RPMI7951 (cell line): ENCODE measurements at regions not wholly inside any gene's neighbourhood (a gene's known extent, or its start where the extent isn't known, plus 50 kb on each side); places are given as distances from the start of the nearest gene placed in this dataset.

ENCODE experiments used
- DNase-seq: peaks from one replicate; pipeline ENCODE4 v3.0.0-alpha.2; 2012; ENCODE audit warnings: low read depth

DNA sequence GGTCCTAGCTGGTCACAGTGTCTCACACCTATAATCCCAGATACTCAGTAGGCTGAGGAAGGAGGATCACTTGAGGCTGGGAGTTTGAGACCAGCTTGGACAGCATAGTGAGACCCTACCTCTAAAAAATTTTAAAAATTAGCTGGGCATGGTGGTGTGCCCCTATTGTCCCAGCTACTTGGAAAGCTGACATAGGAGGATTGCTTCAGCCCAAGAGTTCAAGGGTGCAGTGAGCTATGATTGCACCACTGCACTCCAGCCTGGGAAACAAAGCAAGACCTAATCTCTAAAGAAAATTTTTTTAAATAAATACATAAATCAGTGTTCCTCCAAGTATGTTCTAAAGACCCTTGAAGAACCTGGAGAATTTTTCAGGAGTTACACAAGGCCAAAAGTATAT, 50.6 kb upstream of the GNAO1 start:
- no peak for DNase-seq

- peak; percentile 29 for DNase-seq
Observed at GRCh38 chr16:56137269-56137668, 54.0 kb upstream of the GNAO1 start.

GRCh38 chr16:56136256-56136655, 55.0 kb upstream of the GNAO1 start:
- DNase-seq, result no peak

GRCh38 chr16:56134790-56135189, 56.5 kb upstream of the GNAO1 start:
- DNase-seq, result no peak

DNA sequence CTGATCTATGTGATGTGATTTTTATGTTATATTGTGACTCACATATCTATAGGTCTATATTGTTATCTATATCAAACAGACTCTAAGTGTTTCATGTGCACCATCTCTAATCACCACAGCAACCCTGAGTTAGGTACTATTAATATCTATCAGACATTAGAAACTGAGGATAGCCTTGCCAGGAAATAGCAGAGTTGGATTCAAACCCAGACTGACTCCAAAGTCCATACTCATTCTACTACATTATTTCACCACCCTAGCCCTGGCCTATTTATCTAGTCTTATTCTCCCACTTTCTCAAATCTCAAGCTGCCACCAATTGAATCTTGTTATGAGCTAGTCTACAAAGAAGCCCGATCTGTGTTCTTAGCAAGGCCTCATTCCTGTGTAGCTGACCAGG, 65.4 kb upstream of the GNAO1 start:
- DNase-seq, result no peak

- no peak for DNase-seq
Observed at GRCh38 chr16:56122251-56122650, 69.0 kb upstream of the GNAO1 start.

DNA sequence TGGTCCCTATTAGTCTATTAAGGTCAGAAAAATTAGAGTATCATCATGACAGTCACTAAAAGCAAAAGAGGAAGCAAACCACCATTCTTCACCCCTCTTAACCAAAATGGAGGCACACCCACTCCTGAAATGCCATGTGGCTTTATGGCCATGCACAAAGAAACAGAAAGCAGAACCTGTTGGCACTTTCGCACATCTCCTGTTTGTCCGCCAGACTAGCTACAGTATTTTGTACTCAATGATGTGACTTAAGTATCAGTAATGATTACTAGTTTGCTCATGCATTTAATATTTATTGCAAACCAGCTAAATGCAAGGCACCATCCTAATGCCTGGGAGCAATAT, 70.2 kb upstream of the GNAO1 start:
- no peak for DNase-seq

- DNase-seq, result no peak
Observed at GRCh38 chr16:56120447-56121155, 70.7 kb upstream of the GNAO1 start.

- no peak for DNase-seq
Observed at GRCh38 chr16:56119133-56119532, 72.2 kb upstream of the GNAO1 start.

DNA sequence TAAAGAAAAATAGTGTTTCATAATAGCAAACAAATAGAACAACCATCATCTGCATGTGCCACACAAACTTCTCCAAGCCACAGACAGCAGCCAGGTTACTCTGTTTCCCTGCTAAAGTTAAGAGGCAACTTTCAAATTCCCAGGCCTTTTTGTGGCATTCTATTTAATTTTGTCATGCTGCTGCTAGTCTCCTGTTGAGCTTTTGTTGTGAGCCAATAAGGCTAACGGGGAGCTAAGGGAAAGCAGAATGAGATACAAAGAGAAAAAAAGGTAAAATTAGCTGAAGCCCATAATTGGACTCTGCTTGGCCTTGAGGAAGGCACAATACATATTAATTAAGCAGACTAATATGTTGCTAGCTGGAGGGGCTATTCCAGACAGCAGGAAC, 74.7 kb upstream of the GNAO1 start:
- no peak for DNase-seq

GRCh38 chr16:56115817-56116576, 75.3 kb upstream of the GNAO1 start:
- DNase-seq, result no peak

DNA sequence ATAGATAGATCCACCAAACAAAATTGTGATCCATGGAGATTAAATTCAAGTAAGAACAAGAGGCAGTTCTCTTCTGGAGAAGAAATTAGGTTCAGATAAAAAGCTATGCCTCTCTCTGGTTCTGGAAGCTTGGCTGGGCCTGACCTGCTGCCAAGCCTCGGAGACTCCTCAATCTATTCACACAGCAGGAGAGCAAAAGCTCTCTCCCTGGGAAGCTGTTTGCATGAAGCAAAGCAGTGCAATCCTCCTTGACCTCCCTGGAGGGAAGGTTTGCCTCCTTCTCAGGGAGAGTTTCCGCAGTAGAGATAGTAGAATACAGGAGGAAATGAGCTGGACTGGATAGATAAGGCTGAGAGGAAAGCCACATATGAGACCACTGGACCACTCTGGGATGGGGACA, 78.1 kb upstream of the GNAO1 start:
- no peak for DNase-seq

- no peak for DNase-seq
Observed at GRCh38 chr16:56111100-56111499, 80.2 kb upstream of the GNAO1 start.

DNA sequence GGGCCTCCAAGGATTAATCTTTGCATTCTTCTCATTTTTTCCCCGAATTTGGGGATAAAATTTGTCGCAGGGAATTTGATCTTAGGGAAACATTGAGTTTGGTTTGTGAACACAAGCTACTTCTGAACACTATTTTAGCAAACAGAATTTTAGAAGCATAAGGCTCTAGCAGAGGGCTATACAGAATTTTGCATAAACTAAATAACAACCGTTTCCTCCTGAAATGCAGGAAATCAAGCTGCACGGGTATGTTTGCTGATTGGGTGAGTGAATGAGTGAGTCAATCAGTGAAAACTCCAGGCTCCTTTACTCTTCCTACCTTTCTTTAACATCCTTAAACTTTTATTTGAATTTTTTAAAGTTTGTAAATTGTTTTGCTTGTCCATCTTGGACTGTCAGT, 81.3 kb upstream of the GNAO1 start:
- no peak for DNase-seq

GRCh38 chr16:56109205-56109604, 82.1 kb upstream of the GNAO1 start:
- no peak for DNase-seq

- DNase-seq, result no peak
Observed at GRCh38 chr16:56108724-56109123, 82.6 kb upstream of the GNAO1 start.

GRCh38 chr16:56108056-56108471, 83.2 kb upstream of the GNAO1 start:
- no peak for DNase-seq

DNA sequence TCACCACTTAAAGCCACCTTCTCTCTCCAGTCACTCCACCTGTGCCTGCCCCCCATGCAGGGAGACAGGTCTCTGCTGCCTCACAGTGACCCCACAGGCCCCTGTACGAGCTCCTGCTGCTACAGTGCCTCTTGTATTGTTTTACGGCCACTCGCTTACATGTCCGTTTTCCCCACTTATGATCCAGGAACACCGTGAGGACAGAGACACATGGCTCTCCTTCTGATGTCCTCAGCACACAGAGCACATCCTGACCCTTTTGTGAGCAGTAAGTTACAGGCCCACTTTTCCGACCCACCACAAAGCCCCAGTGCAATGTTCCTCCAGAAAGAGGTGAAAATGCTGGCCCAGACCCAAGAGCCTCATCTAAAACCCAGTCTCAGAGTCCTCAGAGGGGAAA, 84.8 kb upstream of the GNAO1 start:
- DNase-seq, result no peak

DNA sequence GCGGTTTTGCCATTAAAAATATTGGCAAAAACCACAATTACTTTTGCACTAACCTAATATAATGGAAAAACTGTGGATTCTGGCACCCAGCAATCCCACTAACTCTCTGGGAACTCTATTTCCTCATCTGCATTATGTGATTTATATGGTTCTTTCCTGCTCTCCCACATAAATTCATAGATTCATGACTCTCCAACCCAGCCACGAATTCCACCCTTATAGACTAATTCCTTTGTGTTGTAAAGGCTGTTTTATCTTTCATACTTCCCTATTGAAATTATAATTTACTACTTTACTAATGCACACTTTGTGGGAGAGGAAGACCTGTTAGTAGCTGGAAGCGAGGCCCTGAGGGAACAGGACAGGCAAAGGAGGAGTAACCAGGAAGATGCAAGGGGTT, 88.4 kb upstream of the GNAO1 start:
- no peak for DNase-seq

DNA sequence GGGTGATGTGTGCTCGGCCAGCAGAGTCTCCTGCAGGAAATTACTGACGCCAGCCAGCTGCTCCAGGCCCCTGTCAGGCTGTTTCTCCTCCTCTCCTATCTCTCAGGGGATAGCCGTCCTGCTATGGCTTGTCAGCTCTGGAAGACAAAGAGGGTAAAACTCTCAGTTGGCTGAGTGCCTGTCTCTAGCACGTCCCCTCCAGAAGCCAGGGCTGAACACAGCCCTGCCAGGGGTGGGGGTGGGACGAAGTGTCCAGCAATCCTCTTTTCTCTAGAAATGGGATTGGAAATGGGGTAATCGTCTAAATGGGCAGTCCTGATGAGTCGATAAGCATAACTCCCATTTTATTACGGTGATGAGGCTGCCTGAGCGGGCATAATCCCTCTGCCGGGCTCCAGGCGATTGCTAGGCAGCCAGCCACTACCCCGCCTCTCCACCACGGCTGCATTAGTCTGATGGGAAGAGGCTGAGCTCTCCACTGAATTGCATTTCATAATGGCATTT, 89.1 kb upstream of the GNAO1 start:
- DNase-seq, result no peak

DNA sequence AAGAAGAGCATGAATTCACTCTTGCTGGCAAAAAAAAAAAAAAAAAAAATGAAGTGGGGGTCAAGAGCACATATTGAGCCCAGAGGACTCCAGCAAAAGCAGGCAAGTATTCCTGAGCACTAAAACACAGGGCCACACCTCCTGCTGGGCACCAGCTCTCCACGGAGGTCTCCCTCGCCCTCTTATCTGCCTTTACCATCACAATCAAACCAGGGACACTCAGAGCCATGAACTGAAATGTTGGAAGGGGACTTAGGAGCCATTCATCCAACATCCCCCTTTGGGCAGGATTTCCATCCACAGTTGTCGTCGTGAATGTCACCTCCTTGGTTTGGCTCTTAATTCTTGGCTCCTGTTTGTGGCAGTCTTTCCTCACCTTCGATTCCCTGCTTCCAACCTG, 89.8 kb upstream of the GNAO1 start:
- DNase-seq, result no peak

DNA sequence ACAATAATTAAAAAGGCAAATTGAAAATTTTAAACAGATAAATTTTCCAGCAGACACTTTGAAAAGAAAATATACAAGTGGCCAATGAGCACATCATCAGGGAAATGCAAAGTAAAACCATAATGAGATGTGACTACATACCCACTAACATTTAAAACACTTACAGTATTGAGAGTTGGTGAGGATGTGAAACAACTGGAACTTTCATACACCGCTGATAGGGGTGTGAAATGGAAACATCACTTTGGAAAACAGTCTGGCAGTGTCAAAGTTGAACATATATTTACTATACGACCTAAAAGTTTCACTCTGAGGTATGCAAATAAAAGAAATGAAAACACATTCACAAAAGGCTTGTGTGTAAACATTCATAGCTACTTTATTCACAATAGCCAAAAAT, 94.0 kb upstream of the GNAO1 start:
- DNase-seq, result no peak

DNA sequence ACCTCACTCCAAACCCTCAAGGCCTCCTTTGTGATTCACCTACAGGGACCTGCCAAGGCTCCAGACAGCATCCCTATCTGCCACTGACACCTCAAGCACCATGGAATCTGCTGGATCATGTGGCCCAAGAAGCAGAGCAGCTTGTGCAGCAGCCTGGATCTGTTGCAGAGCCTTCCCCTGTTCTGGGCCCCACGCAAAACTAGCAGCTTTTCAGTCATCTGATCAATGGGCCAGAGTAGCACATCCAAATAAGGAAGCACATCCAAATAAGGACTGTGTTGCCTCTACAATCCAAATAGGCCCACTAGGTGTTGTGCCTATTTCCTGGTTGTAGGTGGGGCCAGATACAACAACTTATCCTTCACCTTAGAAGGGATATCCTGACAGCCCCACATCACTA, 97.1 kb upstream of the GNAO1 start:
- DNase-seq, result no peak

DNA sequence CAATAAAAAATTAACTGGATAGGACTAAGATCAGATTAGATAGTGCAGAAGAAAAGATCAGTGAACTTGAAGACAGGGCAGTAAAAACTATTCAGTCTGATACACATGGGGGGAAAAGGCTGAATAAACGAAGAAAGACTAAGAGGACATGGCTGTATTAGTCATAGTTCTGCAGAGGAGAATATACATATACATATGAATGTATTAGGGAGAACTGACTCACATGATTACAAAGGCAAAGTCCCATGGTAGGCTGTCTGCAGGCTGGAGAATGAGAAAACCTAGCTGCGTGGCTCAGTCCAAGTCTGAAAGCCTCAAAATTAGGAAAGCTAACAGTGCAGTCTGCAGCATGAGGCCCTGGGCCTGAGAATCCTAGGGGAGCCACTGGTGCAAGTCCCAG, 98.2 kb upstream of the GNAO1 start:
- no peak for DNase-seq
